Keratinocyte (primary cell): ENCODE measurements at regions not wholly inside any gene's neighbourhood (a gene's known extent, or its start where the extent isn't known, plus 50 kb on each side); places are given as distances from the start of the nearest gene placed in this dataset.

Experiments used
- EZH2 ChIP-seq: IDR thresholded peaks from one replicate; pipeline ENCODE4 v1.6.1; 2012; ENCODE audit warnings: inconsistent platforms, mild to moderate bottlenecking, low read length, moderate library complexity
- TF ChIP-seq, protein P1 (sequence below), 3 experiments: IDR thresholded peaks in 1 of 3; conservative IDR thresholded peaks in 1 of 3; optimal IDR thresholded peaks in 1 of 3; 2 replicates in 2 of 3; 3 replicates in 1 of 3; pipeline versions ENCODE3 to v1.5.1; 2011; ENCODE audit warnings: low read length in 3 of 3, mild to moderate bottlenecking in 3 of 3, moderate library complexity in 2 of 3, control low read depth in 1 of 3, inconsistent platforms in 1 of 3; ENCODE audit not compliant: insufficient read depth in 2 of 3; ENCODE audit errors: extremely low read depth in 1 of 3

DNA sequence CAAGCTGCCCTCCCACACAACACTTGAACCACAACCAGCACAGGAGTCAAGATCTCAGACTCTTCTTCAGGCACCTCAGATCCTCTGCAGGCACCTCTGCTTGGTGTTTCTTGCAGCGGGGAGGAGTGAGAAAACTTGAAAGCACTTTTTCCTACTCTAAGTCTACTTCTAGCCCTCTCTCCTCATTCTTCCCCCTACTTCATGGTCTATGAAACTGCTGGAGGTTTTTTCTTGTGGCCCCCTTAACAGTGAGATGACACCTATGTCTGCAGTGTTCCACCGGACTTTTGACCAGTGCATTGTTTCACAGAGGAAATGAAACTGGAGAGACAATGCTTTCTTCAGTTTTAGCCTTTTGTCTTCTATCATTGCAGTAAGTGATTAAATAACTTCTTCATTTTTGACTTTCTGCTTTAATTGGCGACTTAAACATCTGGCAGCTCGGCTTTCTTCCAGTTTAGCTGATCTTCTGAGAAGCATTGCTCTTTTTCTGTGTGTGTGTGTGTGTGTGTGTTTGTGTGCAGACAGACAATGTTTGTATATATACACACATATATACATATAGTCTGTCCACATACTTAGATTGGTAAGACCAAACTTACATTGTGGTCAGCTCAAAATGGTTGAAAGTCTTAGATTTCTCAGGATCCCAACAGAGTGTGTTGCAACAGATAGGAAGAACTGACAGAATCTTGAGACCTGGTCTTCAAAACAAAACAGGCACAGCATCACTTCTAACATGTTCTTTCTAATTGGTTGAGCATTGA is 1474.0 kb upstream of the TMEFF2 start:
- TF ChIP-seq, protein P1, sequence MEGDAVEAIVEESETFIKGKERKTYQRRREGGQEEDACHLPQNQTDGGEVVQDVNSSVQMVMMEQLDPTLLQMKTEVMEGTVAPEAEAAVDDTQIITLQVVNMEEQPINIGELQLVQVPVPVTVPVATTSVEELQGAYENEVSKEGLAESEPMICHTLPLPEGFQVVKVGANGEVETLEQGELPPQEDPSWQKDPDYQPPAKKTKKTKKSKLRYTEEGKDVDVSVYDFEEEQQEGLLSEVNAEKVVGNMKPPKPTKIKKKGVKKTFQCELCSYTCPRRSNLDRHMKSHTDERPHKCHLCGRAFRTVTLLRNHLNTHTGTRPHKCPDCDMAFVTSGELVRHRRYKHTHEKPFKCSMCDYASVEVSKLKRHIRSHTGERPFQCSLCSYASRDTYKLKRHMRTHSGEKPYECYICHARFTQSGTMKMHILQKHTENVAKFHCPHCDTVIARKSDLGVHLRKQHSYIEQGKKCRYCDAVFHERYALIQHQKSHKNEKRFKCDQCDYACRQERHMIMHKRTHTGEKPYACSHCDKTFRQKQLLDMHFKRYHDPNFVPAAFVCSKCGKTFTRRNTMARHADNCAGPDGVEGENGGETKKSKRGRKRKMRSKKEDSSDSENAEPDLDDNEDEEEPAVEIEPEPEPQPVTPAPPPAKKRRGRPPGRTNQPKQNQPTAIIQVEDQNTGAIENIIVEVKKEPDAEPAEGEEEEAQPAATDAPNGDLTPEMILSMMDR (optimal IDR thresholded peaks at IDR 0.05 in 1 of 3, IDR thresholded peaks at IDR 0.05 in 1 of 3, conservative IDR thresholded peaks at IDR 0.05 in 1 of 3; ENCODE audit: extremely low read depth in 1 of 3, insufficient read depth in 2 of 3, low read length in 3 of 3) = no peak
- no peak for TF ChIP-seq EZH2
